GM12865 (cell line): ENCODE measurements at regions not wholly inside any gene's neighbourhood (a gene's known extent, or its start where the extent isn't known, plus 50 kb on each side); places are given as distances from the start of the nearest gene placed in this dataset.

ENCODE experiments used
- DNase-seq: peaks from one replicate; pipeline ENCODE4 v3.0.0; 2010; ENCODE audit warnings: low read depth
- H3K4me3 ChIP-seq: 2 replicates; pipeline ENCODE4 v1.5.1; 2011; ENCODE audit warnings: mild to moderate bottlenecking, low read depth, low read length, control low read depth
- CTCF ChIP-seq: IDR thresholded peaks from 2 replicates; pipeline ENCODE4 v1.5.1; 2011; ENCODE audit warnings: low read length, control low read depth, low read depth, inconsistent platforms; ENCODE audit not compliant: insufficient read depth; ENCODE audit errors: missing control alignments

- no peak for TF ChIP-seq CTCF
- no peak for DNase-seq
- no peak overlapping the region for H3K4me3 ChIP-seq
Measured at GRCh38 chr18:22275706-22276333, 106.4 kb downstream of the GATA6 start.

- no peak overlapping the region for H3K4me3 ChIP-seq
- TF ChIP-seq CTCF: no peak
Measured at GRCh38 chr18:22273101-22274039, 104.0 kb downstream of the GATA6 start.

GRCh38 chr18:22272242-22272641, 102.9 kb downstream of the GATA6 start:
- H3K4me3 ChIP-seq: no peak overlapping the region
- no peak for TF ChIP-seq CTCF
- no peak for DNase-seq

More at GRCh38 chr18:22273101-22274039, 104.0 kb downstream of the GATA6 start:
- no peak for DNase-seq

GRCh38 chr18:22271030-22271429, 101.6 kb downstream of the GATA6 start:
- no peak for TF ChIP-seq CTCF
- no peak overlapping the region for H3K4me3 ChIP-seq
- no peak for DNase-seq

GRCh38 chr18:22268641-22269128, 99.3 kb downstream of the GATA6 start:
- no peak for DNase-seq
- H3K4me3 ChIP-seq: no peak overlapping the region
- TF ChIP-seq CTCF: no peak

DNA sequence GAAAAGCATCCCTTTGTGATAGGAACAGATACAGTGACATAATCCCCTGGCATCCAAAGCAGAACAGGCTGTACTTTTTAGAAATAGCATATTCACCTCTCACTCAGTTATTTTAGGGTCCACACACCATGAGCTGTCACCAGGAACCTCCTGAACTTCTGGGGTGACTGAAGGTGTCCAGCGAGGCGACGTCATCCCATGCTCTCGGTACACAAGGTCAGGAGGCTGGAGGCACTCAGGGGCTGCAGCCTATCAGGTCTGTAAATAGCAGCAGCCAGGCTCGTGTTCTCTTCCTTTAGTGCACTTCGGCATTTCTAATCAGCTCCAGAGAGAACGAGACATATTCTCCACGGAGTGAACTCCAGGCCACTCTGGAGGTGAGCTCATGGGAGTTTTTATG, 98.3 kb downstream of the GATA6 start:
- DNase-seq: no peak
- no peak overlapping the region for H3K4me3 ChIP-seq
- TF ChIP-seq CTCF: no peak
